ENCODE measurements at regions not wholly inside any gene's neighbourhood (a gene's known extent, or its start where the extent isn't known, plus 50 kb on each side); places are given as distances from the start of the nearest gene placed in this dataset.
"Not testable (repeated sequence)": the region's sequence is repeated elsewhere in the genome, so short reads cannot be mapped to it uniquely, and the experiment has no call there.

GRCh38 chr3:27042541-27042940, 326.6 kb downstream of the NEK10 start:
- not testable (repeated sequence) for TF ChIP-seq CTCF (IDR thresholded peaks at IDR 0.05); FOXP4 (CRISPR knock-in tag; IDR thresholded peaks at IDR 0.05); MAX (CRISPR knock-in tag; IDR thresholded peaks at IDR 0.05); FOXK1 (CRISPR knock-in tag; IDR thresholded peaks at IDR 0.05); NR3C1 (CRISPR knock-in tag; conservative IDR thresholded peaks at IDR 0.05; ENCODE audit: low read depth); IRF1 (CRISPR knock-in tag; IDR thresholded peaks at IDR 0.05); RORB (CRISPR knock-in tag; IDR thresholded peaks at IDR 0.05); ATF6 (CRISPR knock-in tag; IDR thresholded peaks at IDR 0.05); USF2 (CRISPR knock-in tag; IDR thresholded peaks at IDR 0.05); NR1H2 (CRISPR knock-in tag; IDR thresholded peaks at IDR 0.05); CBFB (CRISPR knock-in tag; IDR thresholded peaks at IDR 0.05; ENCODE audit: low read depth)

Data from WTC11 (cell line).